ENCODE measurements at regions not wholly inside any gene's neighbourhood (a gene's known extent, or its start where the extent isn't known, plus 50 kb on each side); places are given as distances from the start of the nearest gene placed in this dataset.

GRCh38 chr10:78454123-78454645 is 420.5 kb downstream of the RPS24 start:
- Histone ChIP-seq H3K4me2 (ENCODE audit: low read length) (no peak overlapping the region), H3K4me3 (ENCODE audit: low read length) (no peak overlapping the region), H3K56ac (ENCODE audit: low read length) (peak overlapping the region; percentile 15), H2AK5ac (ENCODE audit: low read length) (no peak overlapping the region), H2BK5ac (ENCODE audit: low read length) (no peak overlapping the region), H4K8ac (ENCODE audit: low read depth, low read length) (no peak overlapping the region), H2BK120ac (ENCODE audit: low read depth, low read length) (no peak overlapping the region), H4K5ac (ENCODE audit: low read length) (no peak overlapping the region), H3K27ac (ENCODE audit: low read depth, low read length) (no peak overlapping the region), H3K79me1 (ENCODE audit: low read length) (no peaks in the 10 kb centered on the region), H3K23ac (ENCODE audit: low read length) (no peak overlapping the region), H3K9ac (ENCODE audit: low read length) (no peak overlapping the region), H3K27me3 (ENCODE audit: insufficient read depth, low read length, poor library complexity) (no peaks in the 10 kb centered on the region), H3K36me3 (ENCODE audit: control insufficient read depth, insufficient read depth, low read length) (no peaks in the 10 kb centered on the region), H3K4ac (ENCODE audit: low read depth, low read length) (no peak overlapping the region), H3K79me2 (ENCODE audit: control insufficient read depth, insufficient read depth, low read length) (no peaks in the 10 kb centered on the region), H2BK15ac (replicated peaks; ENCODE audit: low read depth) (no peak overlapping the region), H3K4me1 (ENCODE audit: control insufficient read depth, low read depth, low read length) (peaks cover 4% of the 10 kb centered on the region), H3K18ac (ENCODE audit: low read length) (no peak overlapping the region)
- DNase-seq = no peak
- WGBS (ENCODE audit: extremely low coverage, insufficient coverage, low lambda C conversion rate) = no CpG with 5 or more reads among the region's 7 CpGs

GRCh38 chr10:78455236-78455635 is 421.6 kb downstream of the RPS24 start:
- Histone ChIP-seq H3K4me2 (ENCODE audit: low read length) (no peak overlapping the region), H3K4me3 (ENCODE audit: low read length) (no peak overlapping the region)

GRCh38 chr10:78455811-78456210 is 422.1 kb downstream of the RPS24 start:
- no peak overlapping the region for H2BK15ac ChIP-seq (replicated peaks; ENCODE audit: low read depth)
- H3K18ac ChIP-seq (ENCODE audit: low read length) = no peak overlapping the region
- no CpG with 5 or more reads among the region's 9 CpGs for WGBS (ENCODE audit: extremely low coverage, insufficient coverage, low lambda C conversion rate)
- H4K5ac ChIP-seq (ENCODE audit: low read length) = no peak overlapping the region
- H2AK5ac ChIP-seq (ENCODE audit: low read length) = no peak overlapping the region
- H3K23ac ChIP-seq (ENCODE audit: low read length) = no peak overlapping the region
- H3K27ac ChIP-seq (ENCODE audit: low read depth, low read length) = no peak overlapping the region
- H3K27me3 ChIP-seq (ENCODE audit: insufficient read depth, low read length, poor library complexity) = no peaks in the 10 kb centered on the region
- H3K4ac ChIP-seq (ENCODE audit: low read depth, low read length) = no peak overlapping the region
- H3K4me1 ChIP-seq (ENCODE audit: control insufficient read depth, low read depth, low read length) = no peaks in the 10 kb centered on the region
- no peak overlapping the region for H2BK5ac ChIP-seq (ENCODE audit: low read length)
- H2BK120ac ChIP-seq (ENCODE audit: low read depth, low read length) = no peak overlapping the region
- DNase-seq = no peak
- H4K8ac ChIP-seq (ENCODE audit: low read depth, low read length) = no peak overlapping the region
- H3K4me2 ChIP-seq (ENCODE audit: low read length) = no peak overlapping the region
- no peak overlapping the region for H3K4me3 ChIP-seq (ENCODE audit: low read length)
- no peak overlapping the region for H3K9ac ChIP-seq (ENCODE audit: low read length)
- no peaks in the 10 kb centered on the region for H3K79me1 ChIP-seq (ENCODE audit: low read length)
- H3K36me3 ChIP-seq (ENCODE audit: control insufficient read depth, insufficient read depth, low read length) = no peaks in the 10 kb centered on the region
- no peak overlapping the region for H3K56ac ChIP-seq (ENCODE audit: low read length)
- H3K79me2 ChIP-seq (ENCODE audit: control insufficient read depth, insufficient read depth, low read length) = no peaks in the 10 kb centered on the region

More at GRCh38 chr10:78455236-78455635, 421.6 kb downstream of the RPS24 start:
- H3K79me2 ChIP-seq (ENCODE audit: control insufficient read depth, insufficient read depth, low read length) = no peaks in the 10 kb centered on the region
- no peak overlapping the region for H2BK15ac ChIP-seq (replicated peaks; ENCODE audit: low read depth)
- H3K56ac ChIP-seq (ENCODE audit: low read length) = no peak overlapping the region
- no peak overlapping the region for H4K5ac ChIP-seq (ENCODE audit: low read length)
- H3K27me3 ChIP-seq (ENCODE audit: insufficient read depth, low read length, poor library complexity) = no peaks in the 10 kb centered on the region
- H2BK120ac ChIP-seq (ENCODE audit: low read depth, low read length) = no peak overlapping the region
- no CpG with 5 or more reads among the region's 8 CpGs for WGBS (ENCODE audit: extremely low coverage, insufficient coverage, low lambda C conversion rate)
- no peak for DNase-seq
- H4K8ac ChIP-seq (ENCODE audit: low read depth, low read length) = no peak overlapping the region
- no peak overlapping the region for H2AK5ac ChIP-seq (ENCODE audit: low read length)
- no peak overlapping the region for H3K27ac ChIP-seq (ENCODE audit: low read depth, low read length)
- H3K79me1 ChIP-seq (ENCODE audit: low read length) = no peaks in the 10 kb centered on the region
- no peak overlapping the region for H3K18ac ChIP-seq (ENCODE audit: low read length)
- H3K36me3 ChIP-seq (ENCODE audit: control insufficient read depth, insufficient read depth, low read length) = no peaks in the 10 kb centered on the region
- H3K4ac ChIP-seq (ENCODE audit: low read depth, low read length) = no peak overlapping the region
- H3K4me1 ChIP-seq (ENCODE audit: control insufficient read depth, low read depth, low read length) = peaks cover 4% of the 10 kb centered on the region
- H3K9ac ChIP-seq (ENCODE audit: low read length) = no peak overlapping the region
- H3K23ac ChIP-seq (ENCODE audit: low read length) = no peak overlapping the region
- no peak overlapping the region for H2BK5ac ChIP-seq (ENCODE audit: low read length)

DNA sequence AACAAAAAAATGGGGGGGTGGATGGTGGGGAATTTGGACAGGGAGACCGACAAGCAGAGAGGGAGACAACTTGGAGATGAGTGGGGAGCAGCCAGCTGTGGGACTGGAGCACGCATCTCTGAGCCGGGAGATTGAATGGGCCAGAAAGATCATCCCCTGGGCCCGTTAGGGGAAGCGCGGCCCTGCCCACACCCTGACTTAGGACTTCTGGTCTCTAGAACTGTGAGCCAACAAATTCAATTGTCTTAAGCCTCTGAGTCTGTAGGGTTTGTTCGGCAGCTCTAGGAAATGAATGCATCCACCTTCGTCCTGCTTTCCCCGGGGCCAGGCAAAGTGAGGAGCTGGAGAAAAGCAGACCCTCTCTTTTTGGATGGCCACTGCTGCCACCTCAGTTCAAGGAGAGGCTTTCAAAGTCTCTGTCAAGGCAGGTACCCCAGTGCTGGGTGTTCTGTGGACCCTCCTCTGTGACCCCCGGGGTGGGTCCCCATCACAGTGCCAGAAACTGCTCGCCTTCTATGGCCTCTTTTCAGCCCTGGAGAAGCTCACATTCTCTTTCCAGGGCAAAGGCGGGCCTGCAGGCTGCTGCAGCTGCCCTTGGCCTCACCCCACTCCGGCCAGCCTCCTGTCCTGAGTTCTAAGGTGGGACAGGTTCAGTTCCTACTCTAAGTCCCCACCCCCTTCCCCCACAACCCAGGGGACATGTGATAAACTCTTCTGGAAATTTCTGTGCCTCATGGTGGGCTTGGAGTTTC is 423.2 kb downstream of the RPS24 start:
- H3K4ac ChIP-seq (ENCODE audit: low read depth, low read length) = no peak overlapping the region
- no peak overlapping the region for H3K9ac ChIP-seq (ENCODE audit: low read length)
- no peak overlapping the region for H3K4me3 ChIP-seq (ENCODE audit: low read length)
- no peaks in the 10 kb centered on the region for H3K79me2 ChIP-seq (ENCODE audit: control insufficient read depth, insufficient read depth, low read length)
- WGBS (ENCODE audit: extremely low coverage, insufficient coverage, low lambda C conversion rate) = no CpG with 5 or more reads among the region's 13 CpGs
- no peak overlapping the region for H4K5ac ChIP-seq (ENCODE audit: low read length)
- H3K18ac ChIP-seq (ENCODE audit: low read length) = no peak overlapping the region
- no peak overlapping the region for H2BK15ac ChIP-seq (replicated peaks; ENCODE audit: low read depth)
- H3K4me1 ChIP-seq (ENCODE audit: control insufficient read depth, low read depth, low read length) = no peaks in the 10 kb centered on the region
- no peak overlapping the region for H2BK5ac ChIP-seq (ENCODE audit: low read length)
- no peak overlapping the region for H2BK120ac ChIP-seq (ENCODE audit: low read depth, low read length)
- H3K27me3 ChIP-seq (ENCODE audit: insufficient read depth, low read length, poor library complexity) = no peaks in the 10 kb centered on the region
- H3K4me2 ChIP-seq (ENCODE audit: low read length) = no peak overlapping the region
- H3K23ac ChIP-seq (ENCODE audit: low read length) = no peak overlapping the region
- no peaks in the 10 kb centered on the region for H3K79me1 ChIP-seq (ENCODE audit: low read length)
- no peaks in the 10 kb centered on the region for H3K36me3 ChIP-seq (ENCODE audit: control insufficient read depth, insufficient read depth, low read length)
- no peak for DNase-seq
- no peak overlapping the region for H3K56ac ChIP-seq (ENCODE audit: low read length)
- H2AK5ac ChIP-seq (ENCODE audit: low read length) = no peak overlapping the region
- H3K27ac ChIP-seq (ENCODE audit: low read depth, low read length) = no peak overlapping the region
- H4K8ac ChIP-seq (ENCODE audit: low read depth, low read length) = no peak overlapping the region

DNA sequence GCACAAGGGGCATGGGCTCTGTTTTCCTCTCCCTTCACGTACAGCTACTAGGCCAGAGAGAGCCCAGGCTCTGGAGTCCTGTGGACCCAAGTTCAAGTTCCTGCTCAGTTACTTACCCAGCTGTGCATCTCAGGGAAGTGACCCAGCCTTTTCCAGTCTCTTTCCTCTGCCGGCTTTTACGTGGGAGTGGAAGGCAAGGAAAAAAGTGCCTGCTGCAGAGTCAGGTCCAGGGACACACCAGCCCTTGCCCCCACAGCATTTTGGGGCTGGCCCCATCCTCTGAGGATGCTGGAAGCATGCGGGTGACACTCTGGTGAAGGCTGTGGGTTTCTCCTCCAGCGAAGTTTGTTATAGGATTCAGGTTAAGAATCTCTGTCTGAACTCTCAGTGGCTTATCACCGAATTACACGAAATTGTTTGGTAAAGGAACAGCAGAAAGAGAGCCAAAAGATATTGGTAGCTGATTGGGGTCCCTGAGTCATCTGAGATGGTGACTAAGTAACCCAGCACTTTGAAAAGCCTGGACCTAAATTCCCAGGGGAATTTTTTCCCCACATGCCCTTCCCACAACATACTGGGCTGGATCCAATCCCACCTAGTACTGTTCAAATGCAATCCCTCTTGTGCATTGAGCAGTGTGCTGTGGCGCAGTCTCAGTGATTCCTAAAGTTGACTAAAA is 424.3 kb downstream of the RPS24 start:
- Histone ChIP-seq H3K4me2 (ENCODE audit: low read length) (no peak overlapping the region), H3K79me1 (ENCODE audit: low read length) (no peaks in the 10 kb centered on the region), H4K5ac (ENCODE audit: low read length) (no peak overlapping the region), H3K27ac (ENCODE audit: low read depth, low read length) (no peak overlapping the region), H3K4ac (ENCODE audit: low read depth, low read length) (no peak overlapping the region), H3K4me1 (ENCODE audit: control insufficient read depth, low read depth, low read length) (no peaks in the 10 kb centered on the region), H2AK5ac (ENCODE audit: low read length) (no peak overlapping the region), H3K4me3 (ENCODE audit: low read length) (no peak overlapping the region), H2BK120ac (ENCODE audit: low read depth, low read length) (no peak overlapping the region), H3K56ac (ENCODE audit: low read length) (no peak overlapping the region), H3K79me2 (ENCODE audit: control insufficient read depth, insufficient read depth, low read length) (no peaks in the 10 kb centered on the region), H4K8ac (ENCODE audit: low read depth, low read length) (no peak overlapping the region), H3K9ac (ENCODE audit: low read length) (no peak overlapping the region), H3K27me3 (ENCODE audit: insufficient read depth, low read length, poor library complexity) (no peaks in the 10 kb centered on the region), H3K18ac (ENCODE audit: low read length) (no peak overlapping the region), H3K23ac (ENCODE audit: low read length) (no peak overlapping the region), H3K36me3 (ENCODE audit: control insufficient read depth, insufficient read depth, low read length) (no peaks in the 10 kb centered on the region), H2BK5ac (ENCODE audit: low read length) (no peak overlapping the region), H2BK15ac (replicated peaks; ENCODE audit: low read depth) (no peak overlapping the region)
- WGBS (ENCODE audit: extremely low coverage, insufficient coverage, low lambda C conversion rate) = no CpG with 5 or more reads among the region's 8 CpGs
- DNase-seq = no peak

Data from mesendoderm (in vitro differentiated cells).